ENCODE measurements at regions not wholly inside any gene's neighbourhood (a gene's known extent, or its start where the extent isn't known, plus 50 kb on each side); places are given as distances from the start of the nearest gene placed in this dataset.

DNA sequence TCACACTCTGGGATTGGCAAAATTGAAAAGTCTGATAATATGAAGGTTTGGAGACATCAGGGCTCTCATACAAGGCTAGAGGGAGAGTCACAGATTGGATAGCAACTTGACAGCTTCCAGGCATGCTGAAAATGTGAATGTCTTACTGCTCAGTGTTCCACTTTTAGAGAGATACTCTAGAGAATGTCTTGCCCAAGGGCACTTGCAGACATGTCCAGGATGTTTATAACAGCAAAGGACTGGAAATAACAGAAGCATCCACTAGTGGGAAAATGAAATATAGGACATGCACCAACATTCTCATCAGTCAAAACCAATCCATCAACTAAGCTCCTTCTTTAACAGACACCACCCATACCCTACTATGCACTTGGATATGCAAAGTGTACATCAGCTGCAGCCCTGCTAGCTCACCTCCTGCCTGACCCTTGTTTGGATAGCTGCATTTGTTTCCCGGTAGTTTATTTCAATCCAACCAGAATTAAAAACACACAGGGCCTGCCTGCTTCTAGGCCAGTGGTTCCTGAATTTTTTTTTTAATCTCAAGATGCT, 101.6 kb upstream of the ARHGEF3 start:
- TF ChIP-seq, protein P1, sequence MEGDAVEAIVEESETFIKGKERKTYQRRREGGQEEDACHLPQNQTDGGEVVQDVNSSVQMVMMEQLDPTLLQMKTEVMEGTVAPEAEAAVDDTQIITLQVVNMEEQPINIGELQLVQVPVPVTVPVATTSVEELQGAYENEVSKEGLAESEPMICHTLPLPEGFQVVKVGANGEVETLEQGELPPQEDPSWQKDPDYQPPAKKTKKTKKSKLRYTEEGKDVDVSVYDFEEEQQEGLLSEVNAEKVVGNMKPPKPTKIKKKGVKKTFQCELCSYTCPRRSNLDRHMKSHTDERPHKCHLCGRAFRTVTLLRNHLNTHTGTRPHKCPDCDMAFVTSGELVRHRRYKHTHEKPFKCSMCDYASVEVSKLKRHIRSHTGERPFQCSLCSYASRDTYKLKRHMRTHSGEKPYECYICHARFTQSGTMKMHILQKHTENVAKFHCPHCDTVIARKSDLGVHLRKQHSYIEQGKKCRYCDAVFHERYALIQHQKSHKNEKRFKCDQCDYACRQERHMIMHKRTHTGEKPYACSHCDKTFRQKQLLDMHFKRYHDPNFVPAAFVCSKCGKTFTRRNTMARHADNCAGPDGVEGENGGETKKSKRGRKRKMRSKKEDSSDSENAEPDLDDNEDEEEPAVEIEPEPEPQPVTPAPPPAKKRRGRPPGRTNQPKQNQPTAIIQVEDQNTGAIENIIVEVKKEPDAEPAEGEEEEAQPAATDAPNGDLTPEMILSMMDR (conservative IDR thresholded peaks at IDR 0.05), result no peak
- TF ChIP-seq EZH2 (IDR thresholded peaks at IDR 0.05; ENCODE audit: low read depth), result no peak
